ENCODE measurements at regions not wholly inside any gene's neighbourhood (a gene's known extent, or its start where the extent isn't known, plus 50 kb on each side); places are given as distances from the start of the nearest gene placed in this dataset.
"Not testable (repeated sequence)": the region's sequence is repeated elsewhere in the genome, so short reads cannot be mapped to it uniquely, and the experiment has no call there.

DNA sequence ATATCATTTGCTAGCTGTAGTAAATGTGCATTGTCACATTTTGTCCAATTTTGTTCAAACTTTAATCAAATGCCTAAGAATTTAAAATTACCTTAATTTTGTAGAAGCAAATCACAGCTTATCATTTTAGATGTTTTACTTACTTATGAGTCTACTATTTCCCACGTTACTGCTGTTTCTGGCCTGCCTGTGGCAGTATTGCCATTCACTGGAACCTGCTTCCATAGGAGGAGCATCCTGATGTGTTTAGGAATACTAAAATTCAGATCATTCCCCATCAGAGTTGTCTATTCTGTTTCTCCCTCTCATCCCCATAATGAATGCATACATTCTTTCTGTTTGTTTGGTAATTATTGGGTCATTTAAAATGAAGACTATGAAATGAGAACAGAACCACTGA is 119.5 kb upstream of the SNRPN start:
- H3F3A ChIP-seq (ENCODE audit: insufficient read depth), result no peaks in the 10 kb centered on the region
- in situ Hi-C loops (cut with MboI), result no loop called here
- no peak for DNase-seq
- no peaks in the 10 kb centered on the region for H3K4me1 ChIP-seq (ENCODE audit: insufficient read depth)
- no peaks in the 10 kb centered on the region for H3K36me3 ChIP-seq (ENCODE audit: low read depth)
- no peaks in the 10 kb centered on the region for H3K9me2 ChIP-seq (ENCODE audit: insufficient read depth)
- no peak overlapping the region for H3K27ac ChIP-seq
- H4K20me1 ChIP-seq (ENCODE audit: insufficient read depth), result no peaks in the 10 kb centered on the region
- 5 to 13% methylated on average over 1 of the region's 1 CpG for WGBS, 2 experiments (ENCODE audit: low coverage in 1 of 2, low lambda C conversion rate in 2 of 2, missing lambda C conversion rate in 2 of 2)
- no peak overlapping the region for H3K4me3 ChIP-seq
- no peaks in the 10 kb centered on the region for H3K79me2 ChIP-seq (ENCODE audit: insufficient read depth)
- TF ChIP-seq EZH2phosphoT487 (IDR thresholded peaks at IDR 0.05; ENCODE audit: insufficient read depth, low read depth), result no peak
- no peak for TF ChIP-seq EZH2 (IDR thresholded peaks at IDR 0.05; ENCODE audit: insufficient read depth, poor library complexity, severe bottlenecking)
- H3K4me2 ChIP-seq (ENCODE audit: unreplicated experiment), result no peak overlapping the region
- H3K9me3 ChIP-seq (ENCODE audit: low read depth), result no peaks in the 10 kb centered on the region
- no peaks in the 10 kb centered on the region for H3K27me3 ChIP-seq (replicated peaks; ENCODE audit: insufficient read depth)
- H3K9ac ChIP-seq, result no peak overlapping the region
- no peak overlapping the region for H2AFZ ChIP-seq

DNA sequence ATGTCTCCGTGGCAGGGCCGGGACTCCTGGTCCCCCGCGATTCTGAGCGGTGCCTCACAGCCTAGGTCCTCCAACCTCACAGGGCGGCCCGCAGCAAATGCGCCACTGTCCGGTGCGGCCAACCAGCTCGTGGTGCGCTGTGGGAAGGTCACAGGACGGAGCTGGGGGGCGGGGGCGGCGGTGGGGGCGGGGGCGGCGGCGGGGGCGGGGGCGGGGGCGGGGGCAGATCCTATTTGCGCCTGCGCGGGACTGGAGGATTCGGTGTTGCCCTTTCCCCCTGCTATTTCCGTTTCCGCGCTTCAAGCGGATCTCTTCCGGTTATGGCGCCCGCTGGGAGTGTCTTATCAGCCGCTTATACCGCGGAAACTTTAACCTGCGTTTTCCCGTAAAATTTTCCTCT is 106.7 kb upstream of the SNRPN start:
- TF ChIP-seq EZH2 (IDR thresholded peaks at IDR 0.05; ENCODE audit: insufficient read depth, poor library complexity, severe bottlenecking) (no peak), EZH2phosphoT487 (IDR thresholded peaks at IDR 0.05; ENCODE audit: insufficient read depth, low read depth) (no peak)
- Histone ChIP-seq H3K9me3 (ENCODE audit: low read depth) (no peaks in the 10 kb centered on the region), H3K27me3 (replicated peaks; ENCODE audit: insufficient read depth) (no peaks in the 10 kb centered on the region), H3K27ac (no peak overlapping the region), H3K79me2 (ENCODE audit: insufficient read depth) (no peaks in the 10 kb centered on the region), H3K9ac (no peak overlapping the region), H3F3A (ENCODE audit: insufficient read depth) (no peaks in the 10 kb centered on the region), H4K20me1 (ENCODE audit: insufficient read depth) (no peaks in the 10 kb centered on the region), H3K36me3 (ENCODE audit: low read depth) (no peaks in the 10 kb centered on the region), H3K4me1 (ENCODE audit: insufficient read depth) (no peaks in the 10 kb centered on the region), H3K4me2 (ENCODE audit: unreplicated experiment) (peak overlapping the region; percentile 35), H2AFZ (peak overlapping the region; percentile 77), H3K9me2 (ENCODE audit: insufficient read depth) (no peaks in the 10 kb centered on the region), H3K4me3 (peak overlapping the region; percentile 65)
- peak; percentile 39 for DNase-seq
- in situ Hi-C loops (cut with MboI), result no loop called here
- 43 to 58% methylated on average over 21 to 38 of the region's 39 CpGs for WGBS, 2 experiments (ENCODE audit: low coverage in 1 of 2, low lambda C conversion rate in 2 of 2, missing lambda C conversion rate in 2 of 2)

DNA sequence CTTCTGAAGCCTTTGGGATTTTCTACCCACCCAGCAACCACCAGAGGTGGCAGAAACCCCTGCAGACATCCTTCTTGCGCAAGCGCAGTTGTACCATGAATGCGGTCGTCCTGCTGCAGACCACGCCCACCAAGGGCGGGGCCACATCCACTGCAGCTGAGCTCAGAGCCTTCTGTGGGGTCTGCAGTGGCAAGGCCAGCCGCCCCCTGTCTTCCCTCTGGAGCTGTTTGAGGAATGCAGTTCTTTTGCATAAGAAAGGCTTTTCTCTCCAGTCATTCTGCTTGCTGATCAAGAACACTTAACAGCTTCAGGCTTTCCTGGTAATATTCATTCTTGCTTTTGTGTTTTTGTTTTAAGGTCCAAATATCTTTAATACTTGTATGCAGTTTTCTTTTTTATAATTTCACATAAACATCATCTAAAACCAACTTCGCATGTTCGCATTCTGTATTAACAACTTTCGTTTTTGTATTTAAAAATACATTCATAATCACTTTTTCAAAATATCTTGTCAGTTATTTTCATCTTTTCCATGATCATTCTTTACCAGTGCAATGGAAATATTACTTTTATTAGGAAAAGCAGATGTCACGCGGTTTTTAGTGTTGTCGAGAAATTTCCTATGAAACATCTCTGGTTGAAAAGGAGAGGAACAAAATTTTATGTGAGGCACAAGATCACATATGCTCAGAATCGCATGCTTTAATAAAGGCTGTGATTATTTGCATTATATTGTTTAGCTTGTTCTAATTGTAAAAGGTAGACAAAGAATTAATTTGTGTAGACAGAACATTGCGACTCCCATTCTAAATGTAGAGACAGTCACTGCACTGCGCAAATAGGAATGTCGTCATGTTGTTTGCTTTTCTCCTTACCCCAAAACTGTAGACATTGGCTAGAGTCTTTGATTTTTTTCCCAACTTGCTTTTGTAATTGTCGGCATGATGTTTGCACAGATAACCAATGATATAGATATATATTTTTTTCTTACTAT is 98.1 kb upstream of the SNRPN start:
- H3K4me2 ChIP-seq (ENCODE audit: unreplicated experiment), result no peak overlapping the region
- H4K20me1 ChIP-seq (ENCODE audit: insufficient read depth), result no peaks in the 10 kb centered on the region
- no peak for TF ChIP-seq EZH2 (IDR thresholded peaks at IDR 0.05; ENCODE audit: insufficient read depth, poor library complexity, severe bottlenecking)
- TF ChIP-seq EZH2phosphoT487 (IDR thresholded peaks at IDR 0.05; ENCODE audit: insufficient read depth, low read depth), result no peak
- H3K9ac ChIP-seq, result no peak overlapping the region
- no peaks in the 10 kb centered on the region for H3K79me2 ChIP-seq (ENCODE audit: insufficient read depth)
- H3K9me2 ChIP-seq (ENCODE audit: insufficient read depth), result no peaks in the 10 kb centered on the region
- in situ Hi-C loops (cut with MboI), result no loop called here
- no peak for DNase-seq
- no peaks in the 10 kb centered on the region for H3K27me3 ChIP-seq (replicated peaks; ENCODE audit: insufficient read depth)
- no peaks in the 10 kb centered on the region for H3K36me3 ChIP-seq (ENCODE audit: low read depth)
- H2AFZ ChIP-seq, result no peak overlapping the region
- no peak overlapping the region for H3K27ac ChIP-seq
- WGBS, 2 experiments (ENCODE audit: low coverage in 1 of 2, low lambda C conversion rate in 2 of 2, missing lambda C conversion rate in 2 of 2), result 35 to 39% methylated on average over 18 of the region's 18 CpGs
- H3F3A ChIP-seq (ENCODE audit: insufficient read depth), result no peaks in the 10 kb centered on the region
- no peaks in the 10 kb centered on the region for H3K9me3 ChIP-seq (ENCODE audit: low read depth)
- H3K4me1 ChIP-seq (ENCODE audit: insufficient read depth), result no peaks in the 10 kb centered on the region
- no peak overlapping the region for H3K4me3 ChIP-seq

DNA sequence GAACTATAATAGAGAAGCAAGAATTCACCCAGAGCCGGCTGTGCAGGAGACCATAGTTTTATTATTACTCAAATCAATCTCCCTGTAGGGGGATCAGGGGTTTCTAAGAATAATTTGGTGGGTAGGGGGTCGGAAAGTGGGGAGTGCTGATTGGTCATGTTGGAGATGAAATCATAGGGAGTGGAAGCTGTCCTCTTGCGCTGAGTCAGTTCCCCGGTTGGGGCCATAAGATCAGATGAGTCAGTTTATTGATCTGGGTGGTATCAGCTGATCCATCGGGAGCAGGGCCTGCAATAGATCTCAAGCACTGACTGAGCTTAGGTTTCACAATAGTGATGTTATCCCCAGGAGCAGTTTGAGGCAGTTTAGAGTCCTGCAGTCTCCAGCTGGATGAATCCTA is 97.0 kb upstream of the SNRPN start:
- DNase-seq, result no peak
- Histone ChIP-seq H3K4me1 (ENCODE audit: insufficient read depth) (no peaks in the 10 kb centered on the region), H3K4me2 (ENCODE audit: unreplicated experiment) (no peak overlapping the region), H3K9me3 (ENCODE audit: low read depth) (no peaks in the 10 kb centered on the region), H3K27me3 (replicated peaks; ENCODE audit: insufficient read depth) (no peaks in the 10 kb centered on the region), H2AFZ (no peak overlapping the region), H3K9ac (no peak overlapping the region), H3K4me3 (no peak overlapping the region), H3K79me2 (ENCODE audit: insufficient read depth) (no peaks in the 10 kb centered on the region), H3K9me2 (ENCODE audit: insufficient read depth) (no peaks in the 10 kb centered on the region), H4K20me1 (ENCODE audit: insufficient read depth) (no peaks in the 10 kb centered on the region), H3F3A (ENCODE audit: insufficient read depth) (no peaks in the 10 kb centered on the region), H3K27ac (no peak overlapping the region), H3K36me3 (ENCODE audit: low read depth) (no peaks in the 10 kb centered on the region)
- TF ChIP-seq EZH2 (IDR thresholded peaks at IDR 0.05; ENCODE audit: insufficient read depth, poor library complexity, severe bottlenecking) (no peak), EZH2phosphoT487 (IDR thresholded peaks at IDR 0.05; ENCODE audit: insufficient read depth, low read depth) (no peak)
- in situ Hi-C loops (cut with MboI), result no loop called here
- WGBS, 2 experiments (ENCODE audit: low coverage in 1 of 2, low lambda C conversion rate in 2 of 2, missing lambda C conversion rate in 2 of 2), result 31 to 38% methylated on average over 4 to 5 of the region's 5 CpGs

DNA sequence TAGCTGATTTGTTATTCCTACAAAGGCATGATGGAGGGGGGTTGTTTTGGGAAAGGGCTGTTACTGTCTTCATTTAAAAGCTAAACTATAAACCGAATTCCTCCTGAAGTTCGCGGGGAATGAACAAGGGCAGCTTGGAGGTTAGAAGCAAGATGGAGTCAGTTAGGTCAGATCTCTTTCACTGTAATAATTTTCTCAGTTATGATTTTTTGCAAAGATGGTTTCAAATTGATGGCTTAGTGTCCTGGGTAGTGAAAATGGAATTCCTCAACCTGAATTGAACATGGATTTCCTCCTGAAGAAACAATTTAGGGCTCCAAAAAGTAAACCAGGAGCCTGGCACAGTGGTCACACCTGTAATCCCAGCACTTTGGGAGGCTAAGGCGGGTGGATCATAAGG is 96.6 kb upstream of the SNRPN start:
- H3K9me3 ChIP-seq (ENCODE audit: low read depth); H3F3A ChIP-seq (ENCODE audit: insufficient read depth); H3K9me2 ChIP-seq (ENCODE audit: insufficient read depth); in situ Hi-C loops (cut with MboI); H3K9ac ChIP-seq; H3K79me2 ChIP-seq (ENCODE audit: insufficient read depth); H3K4me2 ChIP-seq (ENCODE audit: unreplicated experiment); H4K20me1 ChIP-seq (ENCODE audit: insufficient read depth); H3K4me1 ChIP-seq (ENCODE audit: insufficient read depth); H3K27ac ChIP-seq; H2AFZ ChIP-seq; H3K27me3 ChIP-seq (replicated peaks; ENCODE audit: insufficient read depth); DNase-seq; H3K36me3 ChIP-seq (ENCODE audit: low read depth); H3K4me3 ChIP-seq: not testable (repeated sequence)
- 26 to 31% methylated on average over 4 of the region's 4 CpGs for WGBS, 2 experiments (ENCODE audit: low coverage in 1 of 2, low lambda C conversion rate in 2 of 2, missing lambda C conversion rate in 2 of 2)

Measured in GM23248 (cell line).